Large intestine (tissue), 3 donors: ENCODE measurements at regions not wholly inside any gene's neighbourhood (a gene's known extent, or its start where the extent isn't known, plus 50 kb on each side); places are given as distances from the start of the nearest gene placed in this dataset.

Source experiments
- DNase-seq, 2 donors: peaks; one replicate each; pipeline versions ENCODE4 v3.0.0 to v3.0.0-alpha.2; 2013
- H3K27ac ChIP-seq: one replicate; pipeline ENCODE4 v1.5.1; 2013; ENCODE audit warnings: low read length
- H3K27me3 ChIP-seq: 2 replicates; pipeline ENCODE4 v1.6.1; 2013; ENCODE audit warnings: low read length; ENCODE audit not compliant: control insufficient read depth, insufficient read depth
- H3K36me3 ChIP-seq: 2 replicates; pipeline ENCODE4 v1.6.1; 2013; ENCODE audit warnings: low read length; ENCODE audit not compliant: control insufficient read depth, insufficient read depth
- H3K4me1 ChIP-seq: one replicate; pipeline ENCODE4 v1.6.1; 2013; ENCODE audit warnings: low read length; ENCODE audit not compliant: control insufficient read depth, insufficient read depth
- H3K4me3 ChIP-seq: one replicate; pipeline ENCODE4 v1.5.1; 2013; ENCODE audit warnings: low read length
- H3K9me3 ChIP-seq: one replicate; pipeline ENCODE4 v1.6.1; 2013; ENCODE audit warnings: mild to moderate bottlenecking, low read depth, low read length, moderate library complexity; ENCODE audit not compliant: control insufficient read depth
- WGBS: methylation state at CpG from one replicate; pipeline ENCODE4 v1.1.5; 2013; ENCODE audit warnings: low lambda C conversion rate; ENCODE audit not compliant: insufficient coverage; 5-methylcytosine and 5-hydroxymethylcytosine counted together

DNA sequence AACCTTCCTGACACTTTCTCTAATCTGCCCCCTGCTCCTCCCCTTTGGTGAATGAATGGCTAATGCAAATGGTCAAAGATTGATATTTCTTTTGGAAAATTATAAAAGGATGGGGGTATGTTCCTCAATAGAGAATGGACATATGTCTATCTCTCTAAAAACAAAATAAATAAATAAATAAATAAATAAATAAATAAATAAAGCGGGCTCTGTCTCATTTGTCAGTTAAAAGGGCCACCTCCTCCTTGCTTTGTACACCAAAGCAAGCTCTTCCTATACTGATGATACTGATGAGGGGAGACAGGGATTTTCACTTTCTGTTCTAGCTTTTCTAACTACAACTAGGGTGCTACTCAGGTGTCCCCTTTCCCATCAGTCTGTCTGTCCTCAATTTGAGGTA is 135.5 kb upstream of the SPACA1 start:
- 75% methylated on average over 1 of the region's 1 CpG for WGBS
- no peak overlapping the region for H3K4me3 ChIP-seq
- no peak for DNase-seq
- H3K9me3 ChIP-seq, result peaks cover 9% of the 10 kb centered on the region
- H3K36me3 ChIP-seq, result no peaks in the 10 kb centered on the region
- H3K27me3 ChIP-seq, result no peaks in the 10 kb centered on the region
- no peak overlapping the region for H3K27ac ChIP-seq
- H3K4me1 ChIP-seq, result no peaks in the 10 kb centered on the region

DNA sequence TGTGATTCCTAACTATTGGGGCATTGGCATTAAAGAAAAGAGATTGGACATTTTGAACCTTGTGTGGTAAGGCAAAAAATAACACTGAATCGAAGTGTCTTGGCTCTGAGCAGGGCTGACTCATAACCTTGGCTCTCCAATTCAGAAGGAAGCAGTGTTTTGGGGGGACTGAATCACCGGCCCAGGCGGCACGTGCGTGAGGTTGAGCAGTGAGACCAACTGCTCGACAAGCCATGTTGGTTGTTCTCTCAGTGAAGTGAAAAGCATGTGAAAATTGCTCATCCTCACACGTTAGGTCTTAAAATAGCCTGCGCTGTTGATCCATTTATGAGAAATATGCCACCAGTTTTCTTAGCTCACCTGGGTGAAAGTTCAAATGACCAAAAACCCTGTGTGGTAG is 137.8 kb upstream of the SPACA1 start:
- WGBS, result no CpG with 5 or more reads among the region's 8 CpGs
- no peak for DNase-seq
- Histone ChIP-seq H3K9me3 (no peaks in the 10 kb centered on the region), H3K27ac (no peak overlapping the region), H3K36me3 (no peaks in the 10 kb centered on the region), H3K4me1 (no peaks in the 10 kb centered on the region), H3K27me3 (no peaks in the 10 kb centered on the region), H3K4me3 (no peak overlapping the region)

GRCh38 chr6:87908978-87909811 is 138.4 kb upstream of the SPACA1 start:
- Histone ChIP-seq H3K36me3 (no peaks in the 10 kb centered on the region), H3K9me3 (no peaks in the 10 kb centered on the region), H3K27ac (no peak overlapping the region), H3K27me3 (no peaks in the 10 kb centered on the region), H3K4me1 (no peaks in the 10 kb centered on the region), H3K4me3 (no peak overlapping the region)
- WGBS, result 77% methylated on average over 5 of the region's 6 CpGs
- DNase-seq, result no peak

GRCh38 chr6:87907521-87907920 is 140.1 kb upstream of the SPACA1 start:
- Histone ChIP-seq H3K4me1 (no peaks in the 10 kb centered on the region), H3K9me3 (no peaks in the 10 kb centered on the region), H3K27ac (no peak overlapping the region), H3K27me3 (no peaks in the 10 kb centered on the region), H3K36me3 (no peaks in the 10 kb centered on the region), H3K4me3 (no peak overlapping the region)
- WGBS, result no CpG with 5 or more reads among the region's 2 CpGs
- DNase-seq, result no peak

DNA sequence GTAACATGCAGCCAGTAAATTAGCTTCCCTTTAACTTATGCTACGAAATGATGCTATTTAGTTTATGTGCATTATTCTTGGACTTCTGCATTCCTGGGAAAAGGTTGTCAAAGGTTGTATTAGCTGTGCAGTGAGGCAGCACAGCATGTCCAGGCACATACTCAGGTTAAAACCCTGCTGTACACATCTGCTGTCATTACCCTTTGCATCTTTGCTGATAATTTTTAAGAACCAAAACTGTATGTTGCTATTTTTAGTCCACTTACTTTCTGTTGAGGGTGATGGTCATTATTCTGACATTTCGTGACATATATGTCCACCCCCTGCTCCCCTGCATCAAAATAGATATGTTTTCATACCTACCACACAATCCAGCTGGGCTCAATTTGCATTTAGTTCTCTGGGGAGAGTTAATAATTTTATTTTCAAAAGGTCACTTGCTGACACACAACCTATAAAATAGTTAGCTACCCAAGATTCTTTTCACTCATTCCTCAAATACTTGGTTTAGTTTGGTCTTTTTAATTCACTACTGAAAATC is 142.5 kb upstream of the SPACA1 start:
- no CpG with 5 or more reads among the region's 2 CpGs for WGBS
- Histone ChIP-seq H3K27me3 (no peaks in the 10 kb centered on the region), H3K9me3 (no peaks in the 10 kb centered on the region)

GRCh38 chr6:87904011-87904410 is 143.6 kb upstream of the SPACA1 start:
- Histone ChIP-seq H3K4me3 (no peak overlapping the region), H3K9me3 (no peaks in the 10 kb centered on the region), H3K27ac (no peak overlapping the region), H3K4me1 (no peaks in the 10 kb centered on the region), H3K36me3 (no peaks in the 10 kb centered on the region), H3K27me3 (no peaks in the 10 kb centered on the region)
- DNase-seq, result no peak

More for the DNA sequence above, 142.5 kb upstream of the SPACA1 start:
- no peaks in the 10 kb centered on the region for H3K36me3 ChIP-seq
- H3K4me1 ChIP-seq, result no peaks in the 10 kb centered on the region
- no peak for DNase-seq
- H3K27ac ChIP-seq, result no peak overlapping the region
- H3K4me3 ChIP-seq, result no peak overlapping the region

DNA sequence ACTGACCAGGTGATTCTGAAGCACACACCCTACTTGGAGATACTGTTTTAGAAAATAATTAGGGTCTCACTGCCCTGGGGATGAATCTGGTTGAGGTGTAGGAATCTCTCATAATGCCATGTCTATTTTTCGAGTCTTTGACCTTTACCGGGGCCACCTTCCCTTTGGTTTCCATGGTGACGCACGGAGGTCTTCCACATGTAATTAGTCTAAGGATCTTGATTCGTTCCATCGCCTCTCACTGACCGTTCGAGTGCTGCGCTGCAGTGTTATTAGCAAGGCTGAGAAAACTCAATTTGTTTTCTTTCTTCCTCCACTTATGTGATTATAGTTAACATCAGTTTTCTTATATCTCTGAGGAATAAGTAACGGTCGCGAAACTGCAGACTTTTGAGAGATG is 144.3 kb upstream of the SPACA1 start:
- DNase-seq, result no peak
- no peaks in the 10 kb centered on the region for H3K4me1 ChIP-seq
- no CpG with 5 or more reads among the region's 12 CpGs for WGBS
- H3K9me3 ChIP-seq, result no peaks in the 10 kb centered on the region
- no peaks in the 10 kb centered on the region for H3K27me3 ChIP-seq
- H3K4me3 ChIP-seq, result no peak overlapping the region
- no peaks in the 10 kb centered on the region for H3K36me3 ChIP-seq
- H3K27ac ChIP-seq, result no peak overlapping the region

GRCh38 chr6:87902383-87902782 is 145.3 kb upstream of the SPACA1 start:
- Histone ChIP-seq H3K9me3 (no peaks in the 10 kb centered on the region), H3K27me3 (no peaks in the 10 kb centered on the region), H3K27ac (no peak overlapping the region), H3K4me3 (no peak overlapping the region), H3K4me1 (no peaks in the 10 kb centered on the region), H3K36me3 (no peaks in the 10 kb centered on the region)
- no peak for DNase-seq

GRCh38 chr6:87901613-87902012 is 146.0 kb upstream of the SPACA1 start:
- no peak overlapping the region for H3K4me3 ChIP-seq
- no peaks in the 10 kb centered on the region for H3K36me3 ChIP-seq
- no CpG with 5 or more reads among the region's 1 CpG for whole genome bisulfite sequencing
- no peak overlapping the region for H3K27ac ChIP-seq
- H3K9me3 ChIP-seq, result no peaks in the 10 kb centered on the region
- no peaks in the 10 kb centered on the region for H3K4me1 ChIP-seq
- DNase-seq, result no peak
- H3K27me3 ChIP-seq, result no peaks in the 10 kb centered on the region

GRCh38 chr6:87900160-87900698 is 147.4 kb upstream of the SPACA1 start:
- no CpG with 5 or more reads among the region's 6 CpGs for WGBS
- H3K27ac ChIP-seq, result no peak overlapping the region
- no peak for DNase-seq
- H3K4me1 ChIP-seq, result no peaks in the 10 kb centered on the region
- no peaks in the 10 kb centered on the region for H3K9me3 ChIP-seq
- no peaks in the 10 kb centered on the region for H3K27me3 ChIP-seq
- no peaks in the 10 kb centered on the region for H3K36me3 ChIP-seq
- no peak overlapping the region for H3K4me3 ChIP-seq
